ENCODE measurements at regions not wholly inside any gene's neighbourhood (a gene's known extent, or its start where the extent isn't known, plus 50 kb on each side); places are given as distances from the start of the nearest gene placed in this dataset.
A peak's percentile ranks its signal among the peaks of the same experiment; 100 is the strongest.

- no peaks in the 10 kb centered on the region for H3K4me1 ChIP-seq (ENCODE audit: insufficient read depth, poor library complexity, severe bottlenecking)
- TF ChIP-seq CTCF (IDR thresholded peaks at IDR 0.05; ENCODE audit: poor library complexity, severe bottlenecking), result no peak
- H3K27ac ChIP-seq (ENCODE audit: poor library complexity, severe bottlenecking), result no peak overlapping the region
- H3K27me3 ChIP-seq (ENCODE audit: insufficient read depth, poor library complexity, severe bottlenecking), result no peaks in the 10 kb centered on the region
- no peaks in the 10 kb centered on the region for H3K9me3 ChIP-seq (ENCODE audit: severe bottlenecking)
- no peak for ATAC-seq (ENCODE audit: low read depth)
- no peaks in the 10 kb centered on the region for H3K36me3 ChIP-seq (ENCODE audit: low read depth)
- DNase-seq (ENCODE audit: low spot score), result no peak
- H3K4me3 ChIP-seq (ENCODE audit: severe bottlenecking), result no peak overlapping the region
Observed at GRCh38 chr5:130578354-130578753, 586.7 kb downstream of the HINT1 start.

- Histone ChIP-seq H3K36me3 (ENCODE audit: low read depth) (no peaks in the 10 kb centered on the region), H3K27me3 (ENCODE audit: insufficient read depth, poor library complexity, severe bottlenecking) (no peaks in the 10 kb centered on the region), H3K27ac (ENCODE audit: poor library complexity, severe bottlenecking) (no peak overlapping the region), H3K4me3 (ENCODE audit: severe bottlenecking) (no peak overlapping the region), H3K4me1 (ENCODE audit: insufficient read depth, poor library complexity, severe bottlenecking) (no peaks in the 10 kb centered on the region), H3K9me3 (ENCODE audit: severe bottlenecking) (no peaks in the 10 kb centered on the region)
- ATAC-seq (ENCODE audit: low read depth) (peak; percentile 67; the same call in 2 of the 3 replicates), DNase-seq (ENCODE audit: low spot score) (no peak)
- no peak for TF ChIP-seq CTCF (IDR thresholded peaks at IDR 0.05; ENCODE audit: poor library complexity, severe bottlenecking)
Observed at GRCh38 chr5:130571076-130571475, 594.0 kb downstream of the HINT1 start.

GRCh38 chr5:130568791-130569190 lies 596.3 kb downstream of the HINT1 start:
- Histone ChIP-seq H3K27ac (ENCODE audit: poor library complexity, severe bottlenecking) (no peak overlapping the region), H3K36me3 (ENCODE audit: low read depth) (no peaks in the 10 kb centered on the region), H3K4me1 (ENCODE audit: insufficient read depth, poor library complexity, severe bottlenecking) (no peaks in the 10 kb centered on the region), H3K4me3 (ENCODE audit: severe bottlenecking) (no peak overlapping the region), H3K27me3 (ENCODE audit: insufficient read depth, poor library complexity, severe bottlenecking) (no peaks in the 10 kb centered on the region), H3K9me3 (ENCODE audit: severe bottlenecking) (no peaks in the 10 kb centered on the region)
- DNase-seq (ENCODE audit: low spot score), result no peak
- TF ChIP-seq CTCF (IDR thresholded peaks at IDR 0.05; ENCODE audit: poor library complexity, severe bottlenecking), result no peak
- no peak for ATAC-seq (ENCODE audit: low read depth)

GRCh38 chr5:130555429-130555828 lies 609.6 kb downstream of the HINT1 start:
- Histone ChIP-seq H3K4me1 (ENCODE audit: insufficient read depth, poor library complexity, severe bottlenecking) (peaks cover 10% of the 10 kb centered on the region), H3K9me3 (ENCODE audit: severe bottlenecking) (peaks cover 6% of the 10 kb centered on the region), H3K27me3 (ENCODE audit: insufficient read depth, poor library complexity, severe bottlenecking) (no peaks in the 10 kb centered on the region), H3K27ac (ENCODE audit: poor library complexity, severe bottlenecking) (no peak overlapping the region), H3K36me3 (ENCODE audit: low read depth) (no peaks in the 10 kb centered on the region), H3K4me3 (ENCODE audit: severe bottlenecking) (no peak overlapping the region)
- ATAC-seq (ENCODE audit: low read depth) (no peak), DNase-seq (ENCODE audit: low spot score) (no peak)
- TF ChIP-seq CTCF (IDR thresholded peaks at IDR 0.05; ENCODE audit: poor library complexity, severe bottlenecking), result no peak

GRCh38 chr5:130550562-130550928 lies 614.5 kb downstream of the HINT1 start:
- peak overlapping the region; percentile 87 for H3K27ac ChIP-seq (ENCODE audit: poor library complexity, severe bottlenecking)
- no peak for TF ChIP-seq CTCF (IDR thresholded peaks at IDR 0.05; ENCODE audit: poor library complexity, severe bottlenecking)

More at GRCh38 chr5:130550562-130550928, 614.5 kb downstream of the HINT1 start:
- no peak for ATAC-seq (ENCODE audit: low read depth)
- no peak for DNase-seq (ENCODE audit: low spot score)
- H3K4me1 ChIP-seq (ENCODE audit: insufficient read depth, poor library complexity, severe bottlenecking), result peaks cover 36% of the 10 kb centered on the region
- H3K9me3 ChIP-seq (ENCODE audit: severe bottlenecking), result peaks cover 6% of the 10 kb centered on the region
- H3K4me3 ChIP-seq (ENCODE audit: severe bottlenecking), result no peak overlapping the region
- no peaks in the 10 kb centered on the region for H3K27me3 ChIP-seq (ENCODE audit: insufficient read depth, poor library complexity, severe bottlenecking)
- no peaks in the 10 kb centered on the region for H3K36me3 ChIP-seq (ENCODE audit: low read depth)
